ENCODE measurements at regions not wholly inside any gene's neighbourhood (a gene's known extent, or its start where the extent isn't known, plus 50 kb on each side); places are given as distances from the start of the nearest gene placed in this dataset.
A peak's percentile ranks its signal among the peaks of the same experiment; 100 is the strongest.

DNA sequence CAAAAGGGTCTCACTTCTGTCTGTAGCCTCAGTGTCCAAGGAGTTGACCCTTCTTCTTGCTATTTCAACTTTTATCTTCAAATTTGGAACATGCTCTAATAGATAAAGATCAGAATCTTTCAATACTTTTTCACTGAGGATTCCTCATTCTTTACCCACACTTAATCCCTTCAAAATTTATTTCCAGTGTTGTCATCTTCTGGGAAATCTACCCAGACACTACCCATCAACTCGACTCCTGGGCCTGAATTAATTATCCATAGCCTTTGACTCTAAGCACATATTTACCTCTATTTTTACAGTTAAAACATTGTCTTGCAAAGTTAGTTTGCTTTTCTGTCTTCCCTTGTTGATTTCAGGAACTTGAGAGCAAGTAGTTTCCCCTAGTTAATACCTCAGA is 1022.5 kb downstream of the PCDH9 start:
- TF ChIP-seq, protein P1, sequence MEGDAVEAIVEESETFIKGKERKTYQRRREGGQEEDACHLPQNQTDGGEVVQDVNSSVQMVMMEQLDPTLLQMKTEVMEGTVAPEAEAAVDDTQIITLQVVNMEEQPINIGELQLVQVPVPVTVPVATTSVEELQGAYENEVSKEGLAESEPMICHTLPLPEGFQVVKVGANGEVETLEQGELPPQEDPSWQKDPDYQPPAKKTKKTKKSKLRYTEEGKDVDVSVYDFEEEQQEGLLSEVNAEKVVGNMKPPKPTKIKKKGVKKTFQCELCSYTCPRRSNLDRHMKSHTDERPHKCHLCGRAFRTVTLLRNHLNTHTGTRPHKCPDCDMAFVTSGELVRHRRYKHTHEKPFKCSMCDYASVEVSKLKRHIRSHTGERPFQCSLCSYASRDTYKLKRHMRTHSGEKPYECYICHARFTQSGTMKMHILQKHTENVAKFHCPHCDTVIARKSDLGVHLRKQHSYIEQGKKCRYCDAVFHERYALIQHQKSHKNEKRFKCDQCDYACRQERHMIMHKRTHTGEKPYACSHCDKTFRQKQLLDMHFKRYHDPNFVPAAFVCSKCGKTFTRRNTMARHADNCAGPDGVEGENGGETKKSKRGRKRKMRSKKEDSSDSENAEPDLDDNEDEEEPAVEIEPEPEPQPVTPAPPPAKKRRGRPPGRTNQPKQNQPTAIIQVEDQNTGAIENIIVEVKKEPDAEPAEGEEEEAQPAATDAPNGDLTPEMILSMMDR (conservative IDR thresholded peaks at IDR 0.05; ENCODE audit: control insufficient read depth, insufficient read depth, low read depth, low read length) = no peak
- H3K4me3 ChIP-seq (ENCODE audit: control insufficient read depth, low read depth, low read length) = no peak overlapping the region
- no peak for DNase-seq (ENCODE audit: low read depth)

DNA sequence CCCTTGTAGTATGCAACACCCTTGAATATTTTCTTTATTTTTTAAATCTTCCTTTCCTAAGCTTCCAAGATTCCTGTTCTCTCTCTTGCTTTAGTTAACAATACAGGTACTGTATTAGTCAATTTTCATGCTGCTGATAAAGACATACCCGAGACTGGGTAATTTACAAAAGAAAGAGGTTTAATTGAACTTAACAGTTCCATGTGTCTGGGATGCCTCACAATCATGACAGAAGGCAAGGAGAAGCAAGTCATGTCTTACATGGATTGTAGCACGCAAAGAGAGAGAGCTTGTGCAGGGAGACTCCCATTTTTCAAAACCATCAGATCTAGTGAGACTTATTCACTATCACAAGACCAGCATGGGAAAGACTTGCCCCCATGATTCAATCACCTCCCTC is 1024.3 kb downstream of the PCDH9 start:
- no peak overlapping the region for H3K4me3 ChIP-seq (ENCODE audit: control insufficient read depth, low read depth, low read length)
- DNase-seq (ENCODE audit: low read depth) = no peak
- TF ChIP-seq, protein P1 (conservative IDR thresholded peaks at IDR 0.05; ENCODE audit: control insufficient read depth, insufficient read depth, low read depth, low read length) = no peak

DNA sequence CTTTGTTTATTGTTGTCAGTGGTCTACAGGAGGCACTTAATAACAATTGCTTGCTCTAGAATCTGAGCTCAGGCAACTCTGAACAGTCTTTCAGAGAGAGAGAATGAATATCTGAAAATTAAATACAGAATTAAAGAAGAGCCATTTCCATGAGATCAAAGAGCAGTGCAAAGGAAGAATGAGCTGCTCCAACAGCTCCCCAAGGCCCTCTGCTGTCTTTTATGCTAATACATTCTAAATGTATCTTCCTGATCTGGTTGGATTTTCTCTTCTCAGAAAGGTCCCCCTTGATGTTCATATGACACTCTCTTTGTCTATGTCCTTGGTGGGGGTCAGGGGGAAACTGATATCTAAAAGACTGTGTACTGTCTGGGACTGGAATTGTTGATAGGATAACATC is 1029.6 kb downstream of the PCDH9 start:
- no peak overlapping the region for H3K4me3 ChIP-seq (ENCODE audit: control insufficient read depth, low read depth, low read length)
- DNase-seq (ENCODE audit: low read depth) = peak; percentile 10
- TF ChIP-seq, protein P1 (conservative IDR thresholded peaks at IDR 0.05; ENCODE audit: control insufficient read depth, insufficient read depth, low read depth, low read length) = peak; percentile 1

DNA sequence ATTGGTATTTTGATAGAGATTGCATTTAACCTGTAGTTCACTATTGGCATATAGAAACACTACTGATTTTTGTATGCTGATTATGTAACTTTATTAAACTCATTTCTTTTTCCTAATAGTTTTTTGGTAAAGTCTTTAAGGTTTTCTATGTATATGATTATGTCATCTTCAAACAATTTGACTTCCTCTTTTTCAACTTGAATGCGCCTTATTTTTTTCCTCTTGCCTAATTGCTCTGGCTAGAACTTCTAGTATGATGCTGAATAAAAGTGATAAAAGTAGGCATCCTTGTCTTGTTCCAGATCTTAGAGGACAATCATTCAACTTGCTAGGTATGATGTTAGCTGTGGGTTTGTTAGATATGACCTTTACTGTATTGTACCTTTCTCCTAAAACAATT is 1034.9 kb downstream of the PCDH9 start:
- H3K4me3 ChIP-seq (ENCODE audit: control insufficient read depth, low read depth, low read length) = no peak overlapping the region
- TF ChIP-seq, protein P1 (conservative IDR thresholded peaks at IDR 0.05; ENCODE audit: control insufficient read depth, insufficient read depth, low read depth, low read length) = no peak
- DNase-seq (ENCODE audit: low read depth) = no peak

DNA sequence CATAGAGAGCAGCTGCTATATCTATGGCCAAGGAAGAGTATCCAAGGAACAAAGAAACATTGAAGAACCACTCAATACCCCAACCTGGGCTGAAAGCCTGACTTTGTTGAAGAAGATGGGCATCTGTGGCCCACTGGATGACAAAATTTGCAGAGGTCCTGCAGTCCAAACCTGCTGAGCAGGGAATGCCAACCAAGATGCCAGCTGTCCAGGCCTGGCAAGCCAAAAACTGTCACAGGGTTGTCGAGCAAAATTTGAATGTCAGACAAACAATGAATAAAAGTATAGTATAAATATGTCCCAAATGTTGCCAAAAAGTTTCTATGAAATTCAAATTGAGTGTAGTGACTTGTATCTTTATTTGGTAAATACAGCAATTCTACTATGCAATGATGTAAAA is 1040.2 kb downstream of the PCDH9 start:
- DNase-seq (ENCODE audit: low read depth) = no peak
- H3K4me3 ChIP-seq (ENCODE audit: control insufficient read depth, low read depth, low read length) = no peak overlapping the region
- TF ChIP-seq, protein P1 (conservative IDR thresholded peaks at IDR 0.05; ENCODE audit: control insufficient read depth, insufficient read depth, low read depth, low read length) = no peak

DNA sequence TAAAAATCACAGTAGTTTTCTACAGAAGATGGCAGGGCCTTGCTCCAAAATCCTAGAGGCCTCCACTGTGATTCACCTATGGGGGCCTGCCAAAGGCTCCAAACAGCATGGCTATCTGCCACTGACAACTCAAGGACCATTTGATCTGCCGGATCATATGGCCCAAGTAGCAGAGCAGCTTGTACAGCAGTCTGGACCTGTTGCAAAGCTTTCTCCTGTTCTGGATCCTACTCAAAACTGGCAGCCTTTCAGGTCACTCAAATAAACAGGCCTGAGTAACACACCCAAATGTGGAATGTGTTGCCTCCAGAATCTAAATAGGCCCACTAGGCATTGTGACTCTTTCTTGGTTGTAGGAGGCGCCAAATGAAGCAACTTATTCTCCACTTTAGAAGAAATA is 1049.3 kb downstream of the PCDH9 start:
- TF ChIP-seq, protein P1 (conservative IDR thresholded peaks at IDR 0.05; ENCODE audit: control insufficient read depth, insufficient read depth, low read depth, low read length) = no peak
- no peak for DNase-seq (ENCODE audit: low read depth)
- no peak overlapping the region for H3K4me3 ChIP-seq (ENCODE audit: control insufficient read depth, low read depth, low read length)

DNA sequence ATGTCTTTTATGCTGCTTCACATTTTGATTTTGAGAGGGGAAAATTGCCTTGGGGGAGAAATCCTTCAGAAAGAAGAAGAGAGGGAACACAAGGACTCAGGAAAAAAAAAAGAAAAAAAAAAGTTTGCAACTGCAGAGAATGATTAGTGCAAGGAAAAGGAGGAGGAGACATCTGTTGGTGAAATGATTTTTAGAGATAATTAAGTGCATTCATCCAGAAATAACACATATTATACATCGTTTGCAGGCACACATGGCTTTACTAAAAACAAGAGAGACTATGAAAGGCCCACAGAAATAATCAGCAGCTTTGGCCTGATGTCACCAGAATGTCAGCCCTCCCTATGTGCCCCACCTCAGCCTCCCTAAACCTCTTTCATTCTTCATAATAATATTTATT is 1058.2 kb downstream of the PCDH9 start:
- H3K4me3 ChIP-seq (ENCODE audit: control insufficient read depth, low read depth, low read length) = no peak overlapping the region
- DNase-seq (ENCODE audit: low read depth) = no peak
- TF ChIP-seq, protein P1 (conservative IDR thresholded peaks at IDR 0.05; ENCODE audit: control insufficient read depth, insufficient read depth, low read depth, low read length) = no peak

All from fibroblast of mammary gland (primary cell).